Esophagus muscularis mucosa (tissue), 4 donors: ENCODE measurements at regions not wholly inside any gene's neighbourhood (a gene's known extent, or its start where the extent isn't known, plus 50 kb on each side); places are given as distances from the start of the nearest gene placed in this dataset.
"Not testable (repeated sequence)": the region's sequence is repeated elsewhere in the genome, so short reads cannot be mapped to it uniquely, and the experiment has no call there.

Source experiments
- CTCF ChIP-seq, 3 experiments: fragments of 200-600 bp in 2 of 3; fragments of 450-650 bp in 1 of 3; sonication (generic) in 2 of 3; IDR thresholded peaks; one replicate each; pipeline ENCODE4 v1.5.1; 2017 to 2019; ENCODE audit warnings: antibody characterized with exemption in 3 of 3, mild to moderate bottlenecking in 2 of 3, moderate library complexity in 1 of 3
- EP300 ChIP-seq: sonication (generic); formaldehyde crosslinking; IDR thresholded peaks from one replicate; pipeline ENCODE4 v1.6.1; 2017; ENCODE audit warnings: antibody characterized with exemption
- POLR2A ChIP-seq: fragments of 450-650 bp; IDR thresholded peaks from one replicate; pipeline ENCODE4 v1.6.1; 2017; ENCODE audit warnings: antibody characterized with exemption, moderate library complexity, mild to moderate bottlenecking, low read depth
- POLR2AphosphoS5 ChIP-seq, 2 donors: sonication (generic); formaldehyde crosslinking; IDR thresholded peaks; one replicate each; pipeline ENCODE4 v1.6.1; 2017; ENCODE audit warnings: antibody characterized with exemption in 2 of 2

- not testable (repeated sequence) for TF ChIP-seq POLR2A; CTCF (IDR thresholded peaks at IDR 0.05); EP300
- TF ChIP-seq POLR2AphosphoS5 (IDR thresholded peaks at IDR 0.05) = peak in 1 of 2 donors; percentile 34
These were observed 261.9 kb downstream of the ZNF37A start for GRCh38 chr10:38355911-38356526.
